Natural killer cell treated with Interleukin-12 subunit alpha and Interleukin-12 subunit beta and Interleukin-15 and Interleukin-18, amount 100 ng/mL, for 72 hours (primary cell): ENCODE measurements at regions not wholly inside any gene's neighbourhood (a gene's known extent, or its start where the extent isn't known, plus 50 kb on each side); places are given as distances from the start of the nearest gene placed in this dataset.

Experiments used
- ATAC-seq, 2 donors: fragments of 150-1000 bp; cut with Tn5 transposase in 1 of 2; sonication (Bioruptor Pico), chemical (Tn5 transposase) in 1 of 2; 2 replicates each; pipeline ENCODE4 v1.10.0; 2021
- DNase-seq: peaks from one replicate; pipeline ENCODE4 v3.0.0; 2022; ENCODE audit warnings: low spot score
- H3K27ac Mint-ChIP-seq, 2 donors: 1 replicate in 1 of 2; 2 replicates in 1 of 2; pipeline ENCODE4 v1.8.0; 2022; ENCODE audit warnings: mixed read lengths in 2 of 2, mild to moderate bottlenecking in 1 of 2, moderate library complexity in 1 of 2
- H3K27me3 Mint-ChIP-seq, 2 donors: 1 replicate in 1 of 2; 2 replicates in 1 of 2; pipeline ENCODE4 v1.8.0; 2022; ENCODE audit warnings: mixed read lengths in 2 of 2
- H3K36me3 Mint-ChIP-seq: one replicate; pipeline ENCODE4 v1.8.0; 2022; ENCODE audit warnings: mixed read lengths
- H3K4me1 Mint-ChIP-seq, 2 donors: 1 replicate in 1 of 2; 2 replicates in 1 of 2; pipeline ENCODE4 v1.8.0; 2022; ENCODE audit warnings: low read depth in 2 of 2, mixed read lengths in 2 of 2, mild to moderate bottlenecking in 1 of 2
- H3K4me3 Mint-ChIP-seq: one replicate; pipeline ENCODE4 v1.8.0; 2022; ENCODE audit warnings: mixed read lengths
- H3K9me3 Mint-ChIP-seq: 2 replicates; pipeline ENCODE4 v1.8.0; 2022; ENCODE audit warnings: mixed read lengths

DNA sequence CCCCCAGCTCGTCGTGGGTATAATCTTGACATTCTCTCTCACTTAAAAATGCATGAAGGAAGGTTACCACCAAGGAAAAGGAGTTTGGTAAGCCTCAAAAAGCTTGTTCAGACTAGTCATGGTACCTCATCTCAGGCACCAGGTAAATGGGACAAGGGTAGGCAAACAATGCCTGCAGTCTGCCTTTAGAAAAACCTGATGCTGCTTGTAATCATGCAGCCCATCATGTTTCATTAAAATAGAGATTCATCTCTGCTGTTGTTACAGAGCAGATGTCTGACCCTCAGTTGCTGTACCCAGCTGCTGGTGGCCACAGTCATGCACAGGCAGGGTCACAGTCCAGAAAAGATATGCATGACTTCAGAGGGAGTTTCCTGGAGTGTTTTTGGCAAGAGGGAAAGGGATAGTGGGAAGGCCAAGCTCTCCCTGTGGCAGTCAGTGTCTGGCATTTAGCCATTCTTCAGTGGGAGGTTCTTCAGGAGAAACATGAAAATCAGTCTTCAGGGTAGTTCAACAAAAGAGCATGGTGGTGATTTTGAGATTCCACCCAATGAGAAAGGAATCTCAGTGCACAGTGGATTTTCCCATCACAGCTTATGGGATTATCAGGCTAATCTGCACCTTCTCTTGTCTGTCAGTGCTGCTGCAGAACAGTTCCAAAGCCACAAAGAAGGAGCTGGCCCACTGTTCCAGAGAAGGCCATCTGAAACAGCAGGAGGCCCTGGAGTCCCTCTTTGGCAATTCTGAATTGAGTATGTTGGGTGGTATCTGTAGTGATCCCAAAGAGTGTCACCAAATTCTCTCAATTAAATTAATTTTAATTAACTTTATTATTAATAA is 202.7 kb upstream of the FRMD6 start:
- no peaks in the 10 kb centered on the region for H3K36me3 Mint-ChIP-seq
- no peaks in the 10 kb centered on the region for H3K9me3 Mint-ChIP-seq
- no peak overlapping the region for H3K4me3 Mint-ChIP-seq
- DNase-seq = no peak
- H3K27me3 Mint-ChIP-seq = peaks cover 19 to 20% of the 10 kb centered on the region in 2 donors
- no peaks in the 10 kb centered on the region for H3K4me1 Mint-ChIP-seq
- no peak overlapping the region for H3K27ac Mint-ChIP-seq
- no peak for ATAC-seq

- Mint-ChIP-seq H3K27ac (no peak overlapping the region), H3K36me3 (no peaks in the 10 kb centered on the region), H3K4me1 (no peaks in the 10 kb centered on the region), H3K9me3 (no peaks in the 10 kb centered on the region), H3K27me3 (peaks cover 13 to 20% of the 10 kb centered on the region in 2 donors), H3K4me3 (no peak overlapping the region)
- no peak for DNase-seq
- ATAC-seq = no peak
Observed at GRCh38 chr14:51449681-51450080, 202.0 kb upstream of the FRMD6 start.

- Mint-ChIP-seq H3K27ac (no peak overlapping the region), H3K4me3 (no peak overlapping the region), H3K4me1 (no peaks in the 10 kb centered on the region), H3K36me3 (peaks cover 1% of the 10 kb centered on the region), H3K9me3 (no peaks in the 10 kb centered on the region), H3K27me3 (peaks cover 16 to 20% of the 10 kb centered on the region in 2 donors)
- DNase-seq (no peak), ATAC-seq (no peak)
Observed at GRCh38 chr14:51451561-51451960, 200.1 kb upstream of the FRMD6 start.

DNA sequence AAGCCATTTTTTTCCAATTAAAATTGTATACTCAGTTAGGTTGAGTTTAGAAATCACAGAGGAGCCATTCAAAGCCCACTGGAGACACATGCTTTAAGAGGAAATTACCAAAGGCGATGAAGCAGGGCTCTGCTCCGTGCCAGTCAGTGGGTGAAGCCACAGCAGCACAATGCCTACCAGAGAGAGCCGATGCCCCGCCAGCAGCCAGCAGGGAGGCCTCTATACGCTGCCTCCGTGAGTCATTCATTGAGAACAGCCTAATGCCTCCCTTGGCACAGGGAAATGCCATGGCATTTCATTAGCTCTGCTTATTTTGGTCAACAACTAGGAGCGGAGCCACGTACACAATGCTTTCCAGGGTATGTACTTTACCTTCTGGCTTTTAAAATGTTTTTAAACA is 197.8 kb upstream of the FRMD6 start:
- Mint-ChIP-seq H3K27ac (no peak overlapping the region), H3K4me1 (no peaks in the 10 kb centered on the region), H3K36me3 (peaks cover 4% of the 10 kb centered on the region), H3K4me3 (no peak overlapping the region), H3K27me3 (peaks cover 21% of the 10 kb centered on the region in 2 donors), H3K9me3 (no peaks in the 10 kb centered on the region)
- no peak for DNase-seq
- no peak for ATAC-seq

DNA sequence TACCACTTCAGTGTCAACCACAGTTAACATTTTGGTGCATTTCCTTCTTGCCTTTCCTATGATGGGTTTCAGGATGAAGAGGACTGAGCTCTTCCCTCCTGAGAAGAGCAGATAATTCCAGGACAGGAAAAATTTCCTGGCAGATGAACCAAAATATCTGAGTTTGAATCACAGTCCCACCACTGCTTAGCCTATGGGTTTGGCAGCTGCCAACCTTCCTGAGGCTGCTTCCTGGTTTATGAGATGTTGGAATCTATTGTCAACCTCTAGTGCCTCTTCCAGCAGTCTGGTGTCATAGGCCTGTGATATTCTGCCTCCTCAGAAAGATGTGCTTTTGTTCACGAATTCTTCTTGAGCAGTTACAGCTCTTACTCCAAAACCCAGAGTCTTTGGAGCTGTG is 197.4 kb upstream of the FRMD6 start:
- Mint-ChIP-seq H3K9me3 (no peaks in the 10 kb centered on the region), H3K4me3 (no peak overlapping the region)

DNA sequence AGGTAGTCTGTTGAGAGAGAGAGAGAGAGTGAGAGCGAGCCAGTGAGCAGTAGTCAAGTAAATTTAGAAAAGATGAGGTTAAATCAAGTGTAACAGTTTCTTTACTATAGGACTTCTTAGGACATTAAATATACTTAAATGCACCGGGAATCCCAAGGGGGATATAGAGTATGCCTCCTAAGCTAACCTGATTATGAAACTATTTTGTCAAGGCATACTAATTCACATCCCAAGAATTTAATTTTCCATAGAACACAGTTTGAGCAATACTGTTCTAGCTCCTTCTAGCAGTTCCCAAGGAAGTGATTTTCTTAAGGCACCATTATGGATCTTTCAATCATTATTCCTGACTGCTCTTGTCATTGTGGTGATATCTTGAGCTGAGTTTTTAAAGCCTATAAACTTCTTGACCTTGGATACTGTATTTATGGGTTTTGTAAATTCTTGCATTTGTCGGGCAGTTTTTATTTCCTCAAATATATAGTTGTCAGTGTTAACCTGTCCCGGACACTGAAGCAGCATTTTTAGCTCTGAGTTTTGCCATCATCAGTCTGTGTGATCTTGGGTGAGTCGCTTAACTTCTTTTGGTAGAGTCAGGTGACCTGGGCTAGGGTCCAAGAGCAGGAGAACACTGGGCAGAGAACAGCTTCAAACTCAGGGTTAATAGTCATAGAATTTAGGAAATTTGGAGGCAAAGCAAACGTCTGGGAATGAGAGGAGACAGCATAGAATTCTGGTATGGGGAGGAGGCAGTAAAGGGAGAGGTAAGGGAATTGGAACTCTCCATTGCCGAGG is 196.5 kb upstream of the FRMD6 start:
- ATAC-seq (no peak), DNase-seq (no peak)
- H3K27me3 Mint-ChIP-seq = peaks cover 18 to 19% of the 10 kb centered on the region in 2 donors
- H3K27ac Mint-ChIP-seq = no peak overlapping the region
- H3K9me3 Mint-ChIP-seq = no peaks in the 10 kb centered on the region
- H3K4me1 Mint-ChIP-seq = no peaks in the 10 kb centered on the region
- H3K4me3 Mint-ChIP-seq = no peak overlapping the region
- H3K36me3 Mint-ChIP-seq = peaks cover 4% of the 10 kb centered on the region

More for the DNA sequence above, 197.4 kb upstream of the FRMD6 start:
- H3K27me3 Mint-ChIP-seq = peaks cover 18 to 19% of the 10 kb centered on the region in 2 donors
- no peak overlapping the region for H3K27ac Mint-ChIP-seq
- no peaks in the 10 kb centered on the region for H3K4me1 Mint-ChIP-seq
- no peak for DNase-seq
- H3K36me3 Mint-ChIP-seq = peaks cover 4% of the 10 kb centered on the region
- no peak for ATAC-seq

- H3K27ac Mint-ChIP-seq = no peak overlapping the region
- H3K4me1 Mint-ChIP-seq = no peaks in the 10 kb centered on the region
- ATAC-seq (no peak), DNase-seq (no peak)
- peaks cover 18 to 19% of the 10 kb centered on the region in 2 donors for H3K27me3 Mint-ChIP-seq
- no peak overlapping the region for H3K4me3 Mint-ChIP-seq
- H3K9me3 Mint-ChIP-seq = no peaks in the 10 kb centered on the region
- H3K36me3 Mint-ChIP-seq = peaks cover 4% of the 10 kb centered on the region
Observed at GRCh38 chr14:51457843-51458562, 193.7 kb upstream of the FRMD6 start.

DNA sequence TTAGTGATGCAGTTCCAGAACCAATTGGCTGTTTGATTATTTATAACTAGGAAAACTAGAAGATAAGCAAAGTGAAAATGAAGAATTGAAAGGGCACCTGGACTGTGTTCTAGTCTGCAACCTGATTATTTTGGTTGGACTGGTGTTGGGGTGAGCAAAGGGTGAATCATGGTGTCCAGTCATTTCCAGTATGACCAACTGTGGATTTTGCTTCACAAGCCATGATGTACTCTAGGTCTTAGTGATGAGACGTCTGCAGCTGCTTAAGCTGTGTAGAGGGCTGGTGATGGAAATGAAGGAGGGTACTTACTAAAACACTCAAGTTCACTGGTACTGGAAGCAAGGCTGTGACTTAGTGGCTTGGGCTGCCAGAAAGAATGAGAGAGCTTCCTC is 193.2 kb upstream of the FRMD6 start:
- H3K4me1 Mint-ChIP-seq = no peaks in the 10 kb centered on the region
- no peak overlapping the region for H3K27ac Mint-ChIP-seq

DNA sequence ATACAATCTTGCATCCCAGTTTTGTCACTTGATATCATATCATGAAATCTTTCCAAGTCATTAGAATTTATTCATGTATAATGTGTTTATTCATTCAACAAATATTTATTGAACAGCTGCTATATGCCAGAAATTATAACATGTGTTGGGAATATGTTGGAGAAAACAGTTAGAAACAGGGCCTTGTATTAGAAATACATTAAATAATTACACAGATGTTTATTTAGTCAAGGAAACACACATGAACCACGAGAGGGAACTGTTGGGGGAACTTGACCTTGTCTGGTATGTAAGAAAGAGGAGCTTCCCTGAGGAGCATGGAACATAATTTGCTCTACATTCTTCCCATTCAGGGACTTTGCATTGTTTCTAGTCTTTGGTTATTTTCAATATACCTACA is 191.7 kb upstream of the FRMD6 start:
- Mint-ChIP-seq H3K4me1 (no peaks in the 10 kb centered on the region), H3K4me3 (no peak overlapping the region), H3K36me3 (peaks cover 4% of the 10 kb centered on the region), H3K27ac (no peak overlapping the region), H3K9me3 (no peaks in the 10 kb centered on the region), H3K27me3 (peaks cover 18 to 24% of the 10 kb centered on the region in 2 donors)
- DNase-seq (no peak), ATAC-seq (no peak)

More for the DNA sequence above, 193.2 kb upstream of the FRMD6 start:
- no peak for ATAC-seq
- peaks cover 4% of the 10 kb centered on the region for H3K36me3 Mint-ChIP-seq
- H3K9me3 Mint-ChIP-seq = no peaks in the 10 kb centered on the region
- no peak overlapping the region for H3K4me3 Mint-ChIP-seq
- peaks cover 18 to 19% of the 10 kb centered on the region in 2 donors for H3K27me3 Mint-ChIP-seq
- DNase-seq = no peak

DNA sequence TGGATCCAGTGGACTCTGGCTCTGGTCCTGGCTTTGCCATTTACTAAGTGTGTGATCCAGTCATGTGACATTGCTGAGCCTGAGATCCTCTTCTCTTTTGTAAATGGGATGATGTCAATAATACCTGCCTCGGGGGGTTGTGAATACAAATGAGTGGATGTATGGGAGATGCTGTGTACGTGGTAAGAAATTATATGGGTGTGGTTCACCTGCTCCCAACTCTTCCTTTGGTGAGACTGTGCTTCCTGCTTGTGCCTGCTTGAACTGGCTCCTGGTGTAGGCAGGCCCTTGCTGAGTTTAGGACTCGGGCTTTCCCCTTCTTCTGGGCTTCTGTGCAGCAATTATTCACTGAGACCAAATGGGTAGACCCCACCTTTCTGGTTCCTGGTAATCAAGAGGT is 189.5 kb upstream of the FRMD6 start:
- Mint-ChIP-seq H3K4me3 (no peak overlapping the region), H3K27ac (no peak overlapping the region), H3K9me3 (no peaks in the 10 kb centered on the region), H3K27me3 (peaks cover 8 to 15% of the 10 kb centered on the region in 2 donors), H3K36me3 (no peaks in the 10 kb centered on the region), H3K4me1 (no peaks in the 10 kb centered on the region)
- ATAC-seq (no peak), DNase-seq (no peak)

DNA sequence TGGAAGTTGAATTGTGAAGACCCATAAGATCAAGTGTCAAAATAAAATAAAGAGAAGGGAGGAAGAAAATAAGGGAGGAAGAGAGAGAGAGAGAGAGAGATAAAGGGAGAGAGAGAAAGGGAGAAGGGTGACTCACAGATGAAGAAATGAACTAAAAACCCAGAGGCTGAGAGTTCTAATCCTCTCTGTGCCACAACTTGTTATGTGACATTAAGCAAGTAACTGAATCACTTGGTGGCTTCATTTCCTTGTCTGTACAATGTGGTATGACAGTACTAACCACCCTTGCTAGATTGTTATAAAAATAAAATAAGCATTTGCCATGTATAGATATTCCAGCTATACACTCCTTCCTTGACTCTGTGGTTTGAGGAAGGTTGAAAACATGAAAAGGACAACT is 189.0 kb upstream of the FRMD6 start:
- Mint-ChIP-seq H3K27me3 (peaks cover 3 to 13% of the 10 kb centered on the region in 2 donors), H3K27ac (no peak overlapping the region), H3K4me1 (no peaks in the 10 kb centered on the region), H3K9me3 (no peaks in the 10 kb centered on the region), H3K36me3 (no peaks in the 10 kb centered on the region), H3K4me3 (no peak overlapping the region)
- no peak for DNase-seq
- no peak for ATAC-seq

- Mint-ChIP-seq H3K4me3 (no peak overlapping the region), H3K4me1 (no peaks in the 10 kb centered on the region), H3K27me3 (peaks cover 0 to 9% of the 10 kb centered on the region in 2 donors), H3K36me3 (no peaks in the 10 kb centered on the region), H3K27ac (no peak overlapping the region), H3K9me3 (no peaks in the 10 kb centered on the region)
- DNase-seq (no peak), ATAC-seq (no peak)
Observed at GRCh38 chr14:51463461-51463860, 188.2 kb upstream of the FRMD6 start.

- no peak for DNase-seq
- no peaks in the 10 kb centered on the region for H3K4me1 Mint-ChIP-seq
- H3K4me3 Mint-ChIP-seq = no peak overlapping the region
- no peaks in the 10 kb centered on the region for H3K36me3 Mint-ChIP-seq
- H3K9me3 Mint-ChIP-seq = no peaks in the 10 kb centered on the region
- ATAC-seq = no peak
- H3K27me3 Mint-ChIP-seq = peaks cover 0 to 7% of the 10 kb centered on the region in 2 donors
- H3K27ac Mint-ChIP-seq = no peak overlapping the region
Observed at GRCh38 chr14:51464411-51464810, 187.3 kb upstream of the FRMD6 start.

- no peak for ATAC-seq
- H3K36me3 Mint-ChIP-seq = no peaks in the 10 kb centered on the region
- H3K27ac Mint-ChIP-seq = no peak overlapping the region
- DNase-seq = no peak
- H3K4me1 Mint-ChIP-seq = no peaks in the 10 kb centered on the region
- H3K4me3 Mint-ChIP-seq = no peak overlapping the region
- H3K27me3 Mint-ChIP-seq = peaks cover 2 to 8% of the 10 kb centered on the region in 2 donors
- no peaks in the 10 kb centered on the region for H3K9me3 Mint-ChIP-seq
Observed at GRCh38 chr14:51465486-51465885, 186.2 kb upstream of the FRMD6 start.
